H9 (cell line): ENCODE measurements at regions not wholly inside any gene's neighbourhood (a gene's known extent, or its start where the extent isn't known, plus 50 kb on each side); places are given as distances from the start of the nearest gene placed in this dataset.

Source experiments
- DNase-seq: peaks from one replicate; pipeline ENCODE4 v3.0.0-alpha.2; 2017
- H2AFZ ChIP-seq: one replicate; pipeline ENCODE4 v1.6.1; 2013; ENCODE audit warnings: mild to moderate bottlenecking, low read length, control low read depth, moderate library complexity
- H2AK5ac ChIP-seq: 2 replicates; pipeline ENCODE4 v1.6.1; 2013; ENCODE audit warnings: low read length, control low read depth, mixed read lengths; ENCODE audit not compliant: insufficient read length
- H2BK120ac ChIP-seq: one replicate; pipeline ENCODE4 v1.6.1; 2013; ENCODE audit warnings: low read depth, mild to moderate bottlenecking, low read length, control low read depth, inconsistent platforms; ENCODE audit not compliant: poor library complexity, severe bottlenecking
- H2BK12ac ChIP-seq: 2 replicates; pipeline ENCODE4 v1.6.1; 2013; ENCODE audit warnings: low read length, control low read depth, mixed read lengths, low read depth; ENCODE audit not compliant: insufficient read length
- H2BK15ac ChIP-seq: 2 replicates; pipeline ENCODE4 v1.6.1; 2013; ENCODE audit warnings: low read depth, low read length, control low read depth
- H2BK20ac ChIP-seq: one replicate; pipeline ENCODE4 v1.6.1; 2013; ENCODE audit warnings: low read depth, mild to moderate bottlenecking, low read length, control low read depth, inconsistent platforms; ENCODE audit not compliant: poor library complexity, severe bottlenecking
- H2BK5ac ChIP-seq: 2 replicates; pipeline ENCODE4 v1.6.1; 2013; ENCODE audit warnings: low read length, control low read depth, mixed read lengths; ENCODE audit not compliant: insufficient read length
- H3K14ac ChIP-seq: 2 replicates; pipeline ENCODE4 v1.6.1; 2013; ENCODE audit warnings: low read length, control low read depth; ENCODE audit not compliant: insufficient read depth
- H3K18ac ChIP-seq: 2 replicates; pipeline ENCODE4 v1.6.1; 2013; ENCODE audit warnings: low read depth, mild to moderate bottlenecking, mixed read lengths, low read length, control low read depth; ENCODE audit not compliant: insufficient read length
- H3K23ac ChIP-seq: 2 replicates; pipeline ENCODE4 v1.6.1; 2013; ENCODE audit warnings: low read length, control low read depth, mixed read lengths, low read depth; ENCODE audit not compliant: insufficient read length
- H3K23me2 ChIP-seq: 2 replicates; pipeline ENCODE4 v1.6.1; 2013; ENCODE audit warnings: low read depth, mild to moderate bottlenecking, mixed read lengths, low read length, control low read depth; ENCODE audit not compliant: insufficient read length, poor library complexity, severe bottlenecking
- H3K27ac ChIP-seq: 2 replicates; pipeline ENCODE4 v1.5.1; 2013; ENCODE audit warnings: low read length, control low read depth, mixed read lengths, low read depth; ENCODE audit not compliant: insufficient read length
- H3K27me3 ChIP-seq: 2 replicates; pipeline ENCODE4 v1.6.1; 2013; ENCODE audit warnings: low read length, control low read depth, inconsistent platforms; ENCODE audit not compliant: insufficient read depth
- H3K4ac ChIP-seq: 2 replicates; pipeline ENCODE4 v1.6.1; 2013; ENCODE audit warnings: low read depth, mild to moderate bottlenecking, control low read depth, inconsistent platforms, low read length, moderate library complexity
- H3K4me1 ChIP-seq: 2 replicates; pipeline ENCODE4 v1.6.1; 2013; ENCODE audit warnings: low read length, control low read depth, inconsistent platforms; ENCODE audit not compliant: insufficient read depth
- H3K4me2 ChIP-seq: 2 replicates; pipeline ENCODE4 v1.6.1; 2013; ENCODE audit warnings: low read length, control low read depth, mixed read lengths; ENCODE audit not compliant: insufficient read length, insufficient read depth
- H3K56ac ChIP-seq: 2 replicates; pipeline ENCODE4 v1.6.1; 2013; ENCODE audit warnings: low read depth, mild to moderate bottlenecking, mixed read lengths, low read length, control low read depth; ENCODE audit not compliant: insufficient read length
- H3K79me1 ChIP-seq: 2 replicates; pipeline ENCODE4 v1.6.1; 2013; ENCODE audit warnings: low read depth, mild to moderate bottlenecking, moderate library complexity, low read length, control low read depth, inconsistent platforms; ENCODE audit not compliant: insufficient read depth, poor library complexity, severe bottlenecking
- H3K79me2 ChIP-seq: 2 replicates; pipeline ENCODE4 v1.6.1; 2013; ENCODE audit warnings: low read length, control low read depth, inconsistent platforms; ENCODE audit not compliant: insufficient read depth
- H3K9ac ChIP-seq: 2 replicates; pipeline ENCODE4 v1.6.1; 2013; ENCODE audit warnings: low read length, control low read depth, mixed read lengths; ENCODE audit not compliant: insufficient read length; ENCODE audit errors: extremely low read depth
- H3K9me3 ChIP-seq: one replicate; pipeline ENCODE4 v1.6.1; 2013; ENCODE audit warnings: low read depth, low read length, inconsistent platforms; ENCODE audit not compliant: control insufficient read depth
- H3T11ph ChIP-seq: one replicate; pipeline ENCODE4 v1.6.1; 2013; ENCODE audit warnings: mild to moderate bottlenecking, low read length, control low read depth, inconsistent platforms
- H4K20me1 ChIP-seq: one replicate; pipeline ENCODE4 v1.6.1; 2013; ENCODE audit not compliant: control insufficient read depth, insufficient read length, insufficient read depth
- H4K5ac ChIP-seq: 2 replicates; pipeline ENCODE4 v1.6.1; 2013; ENCODE audit warnings: low read depth, mild to moderate bottlenecking, mixed read lengths, low read length, control low read depth; ENCODE audit not compliant: insufficient read length
- H4K8ac ChIP-seq: replicated peaks from 2 replicates; pipeline ENCODE4 v1.6.1; 2013; ENCODE audit warnings: low read length, control low read depth, mixed read lengths, low read depth; ENCODE audit not compliant: insufficient read length
- H4K91ac ChIP-seq: 2 replicates; pipeline ENCODE4 v1.6.1; 2013; ENCODE audit warnings: low read depth, mild to moderate bottlenecking, moderate library complexity, mixed read lengths, low read length, control low read depth; ENCODE audit not compliant: insufficient read length
- H3K27ac Mint-ChIP-seq, 3 experiments: 2 replicates in 2 of 3; 3 replicates in 1 of 3; pipeline ENCODE4 v1.8.0; 2020 to 2021; ENCODE audit warnings: mixed read lengths in 3 of 3, mild to moderate bottlenecking in 1 of 3, moderate library complexity in 1 of 3
- H3K27me3 Mint-ChIP-seq: 2 replicates; pipeline ENCODE4 v1.8.0; 2021; ENCODE audit warnings: low read depth, mild to moderate bottlenecking, moderate library complexity, mixed read lengths
- H3K36me3 Mint-ChIP-seq, 3 experiments: 2 replicates in 2 of 3; 3 replicates in 1 of 3; pipeline ENCODE4 v1.8.0; 2020 to 2021; ENCODE audit warnings: low read depth in 3 of 3, mixed read lengths in 3 of 3; ENCODE audit not compliant: insufficient read depth in 1 of 3
- H3K4me1 Mint-ChIP-seq, 2 experiments: 2 replicates each; pipeline ENCODE4 v1.8.0; 2020; ENCODE audit warnings: mixed read lengths in 2 of 2
- H3K4me3 Mint-ChIP-seq, 2 experiments: 2 replicates in 1 of 2; 3 replicates in 1 of 2; pipeline ENCODE4 v1.8.0; 2020 to 2021; ENCODE audit warnings: mild to moderate bottlenecking in 2 of 2, mixed read lengths in 2 of 2, moderate library complexity in 1 of 2
- H3K9me3 Mint-ChIP-seq, 2 experiments: 2 replicates in 1 of 2; 3 replicates in 1 of 2; pipeline ENCODE4 v1.8.0; 2020; ENCODE audit warnings: mild to moderate bottlenecking in 2 of 2, mixed read lengths in 2 of 2, moderate library complexity in 1 of 2
- WGBS: extraction: QIAGEN DNeasy Blood & Tissue Kit; methylation state at CpG from one replicate; pipeline ENCODE4 v1.1.7; 2013; ENCODE audit warnings: missing lambda C conversion rate, low lambda C conversion rate, mixed read lengths; ENCODE audit not compliant: insufficient read length; ENCODE audit errors: extremely low coverage; 5-methylcytosine and 5-hydroxymethylcytosine counted together
- TF ChIP-seq, protein P1 (sequence below): fragments of 200-600 bp; sonication (generic); conservative IDR thresholded peaks from 3 replicates; pipeline ENCODE4 v1.8.0; 2021; ENCODE audit warnings: antibody characterized with exemption, mild to moderate bottlenecking

- Histone ChIP-seq H3K27me3 (no peaks in the 10 kb centered on the region), H3K4me2 (no peak overlapping the region), H3K23me2 (no peaks in the 10 kb centered on the region), H3K4me1 (no peaks in the 10 kb centered on the region), H4K8ac (peak overlapping the region; percentile 95), H3K9ac (no peak overlapping the region), H2AFZ (no peak overlapping the region), H3K18ac (no peak overlapping the region), H2BK20ac (no peak overlapping the region), H3K79me2 (no peaks in the 10 kb centered on the region), H3K14ac (no peak overlapping the region), H4K91ac (no peak overlapping the region), H2BK12ac (no peak overlapping the region), H3K9me3 (no peaks in the 10 kb centered on the region), H3K27ac (no peak overlapping the region), H3K56ac (no peak overlapping the region), H3K79me1 (no peaks in the 10 kb centered on the region), H3K23ac (no peak overlapping the region), H4K20me1 (no peaks in the 10 kb centered on the region), H2AK5ac (no peak overlapping the region), H4K5ac (no peak overlapping the region), H2BK15ac (no peak overlapping the region), H2BK5ac (no peak overlapping the region), H3T11ph (no peak overlapping the region), H3K4ac (no peak overlapping the region), H2BK120ac (no peak overlapping the region)
- no CpG with 5 or more reads among the region's 8 CpGs for WGBS
- TF ChIP-seq, protein P1, sequence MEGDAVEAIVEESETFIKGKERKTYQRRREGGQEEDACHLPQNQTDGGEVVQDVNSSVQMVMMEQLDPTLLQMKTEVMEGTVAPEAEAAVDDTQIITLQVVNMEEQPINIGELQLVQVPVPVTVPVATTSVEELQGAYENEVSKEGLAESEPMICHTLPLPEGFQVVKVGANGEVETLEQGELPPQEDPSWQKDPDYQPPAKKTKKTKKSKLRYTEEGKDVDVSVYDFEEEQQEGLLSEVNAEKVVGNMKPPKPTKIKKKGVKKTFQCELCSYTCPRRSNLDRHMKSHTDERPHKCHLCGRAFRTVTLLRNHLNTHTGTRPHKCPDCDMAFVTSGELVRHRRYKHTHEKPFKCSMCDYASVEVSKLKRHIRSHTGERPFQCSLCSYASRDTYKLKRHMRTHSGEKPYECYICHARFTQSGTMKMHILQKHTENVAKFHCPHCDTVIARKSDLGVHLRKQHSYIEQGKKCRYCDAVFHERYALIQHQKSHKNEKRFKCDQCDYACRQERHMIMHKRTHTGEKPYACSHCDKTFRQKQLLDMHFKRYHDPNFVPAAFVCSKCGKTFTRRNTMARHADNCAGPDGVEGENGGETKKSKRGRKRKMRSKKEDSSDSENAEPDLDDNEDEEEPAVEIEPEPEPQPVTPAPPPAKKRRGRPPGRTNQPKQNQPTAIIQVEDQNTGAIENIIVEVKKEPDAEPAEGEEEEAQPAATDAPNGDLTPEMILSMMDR = peak; percentile 37; the same call in 2 of the 3 replicates
- Mint-ChIP-seq H3K4me3 (no peak overlapping the region), H3K27ac (no peak overlapping the region), H3K36me3 (no peaks in the 10 kb centered on the region), H3K27me3 (no peaks in the 10 kb centered on the region), H3K9me3 (peaks cover 0 to 5% of the 10 kb centered on the region in 2 experiments; a peak in 1 of 5 replicates), H3K4me1 (no peaks in the 10 kb centered on the region)
- DNase-seq = peak; percentile 38
Observed at GRCh38 chr12:102730996-102731395, 186.0 kb downstream of the PAH start.
